ENCODE measurements at regions not wholly inside any gene's neighbourhood (a gene's known extent, or its start where the extent isn't known, plus 50 kb on each side); places are given as distances from the start of the nearest gene placed in this dataset.

- no peaks in the 10 kb centered on the region for H3K4me1 Mint-ChIP-seq
- no peak overlapping the region for H3K27ac Mint-ChIP-seq
- no peaks in the 10 kb centered on the region for H3K36me3 Mint-ChIP-seq
- DNase-seq (ENCODE audit: low spot score in 2 of 2, unreplicated experiment in 2 of 2) = no peak
- H3K9me3 Mint-ChIP-seq = peaks cover 3% of the 10 kb centered on the region
- no peak overlapping the region for H3K4me3 Mint-ChIP-seq
- TF ChIP-seq, protein P1, sequence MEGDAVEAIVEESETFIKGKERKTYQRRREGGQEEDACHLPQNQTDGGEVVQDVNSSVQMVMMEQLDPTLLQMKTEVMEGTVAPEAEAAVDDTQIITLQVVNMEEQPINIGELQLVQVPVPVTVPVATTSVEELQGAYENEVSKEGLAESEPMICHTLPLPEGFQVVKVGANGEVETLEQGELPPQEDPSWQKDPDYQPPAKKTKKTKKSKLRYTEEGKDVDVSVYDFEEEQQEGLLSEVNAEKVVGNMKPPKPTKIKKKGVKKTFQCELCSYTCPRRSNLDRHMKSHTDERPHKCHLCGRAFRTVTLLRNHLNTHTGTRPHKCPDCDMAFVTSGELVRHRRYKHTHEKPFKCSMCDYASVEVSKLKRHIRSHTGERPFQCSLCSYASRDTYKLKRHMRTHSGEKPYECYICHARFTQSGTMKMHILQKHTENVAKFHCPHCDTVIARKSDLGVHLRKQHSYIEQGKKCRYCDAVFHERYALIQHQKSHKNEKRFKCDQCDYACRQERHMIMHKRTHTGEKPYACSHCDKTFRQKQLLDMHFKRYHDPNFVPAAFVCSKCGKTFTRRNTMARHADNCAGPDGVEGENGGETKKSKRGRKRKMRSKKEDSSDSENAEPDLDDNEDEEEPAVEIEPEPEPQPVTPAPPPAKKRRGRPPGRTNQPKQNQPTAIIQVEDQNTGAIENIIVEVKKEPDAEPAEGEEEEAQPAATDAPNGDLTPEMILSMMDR (IDR thresholded peaks at IDR 0.05; ENCODE audit: unreplicated experiment) = no peak
- H3K27me3 Mint-ChIP-seq (ENCODE audit: low read depth) = no peaks in the 10 kb centered on the region
Measured at GRCh38 chr4:63814171-63814964, 594.9 kb downstream of the TECRL start.

DNA sequence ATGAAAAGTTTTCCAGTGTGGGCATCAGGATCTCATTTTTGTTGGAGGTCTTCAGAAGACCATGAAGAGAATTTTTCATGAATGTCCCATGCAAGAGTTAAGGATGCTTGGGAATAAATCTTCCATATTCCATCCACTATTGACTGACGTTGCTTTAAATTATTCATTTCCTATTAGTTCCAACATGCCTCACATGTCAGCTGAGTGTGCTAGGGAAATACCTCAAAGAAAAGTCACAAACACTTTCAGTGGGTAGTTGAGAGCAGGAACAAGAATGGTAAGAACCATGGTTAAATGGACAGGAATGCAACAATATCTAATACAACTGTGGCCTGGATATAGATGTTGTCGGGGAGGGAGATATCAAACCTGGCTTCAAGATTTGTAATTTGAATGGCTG is 610.1 kb downstream of the TECRL start:
- no peak overlapping the region for H3K4me3 Mint-ChIP-seq

DNA sequence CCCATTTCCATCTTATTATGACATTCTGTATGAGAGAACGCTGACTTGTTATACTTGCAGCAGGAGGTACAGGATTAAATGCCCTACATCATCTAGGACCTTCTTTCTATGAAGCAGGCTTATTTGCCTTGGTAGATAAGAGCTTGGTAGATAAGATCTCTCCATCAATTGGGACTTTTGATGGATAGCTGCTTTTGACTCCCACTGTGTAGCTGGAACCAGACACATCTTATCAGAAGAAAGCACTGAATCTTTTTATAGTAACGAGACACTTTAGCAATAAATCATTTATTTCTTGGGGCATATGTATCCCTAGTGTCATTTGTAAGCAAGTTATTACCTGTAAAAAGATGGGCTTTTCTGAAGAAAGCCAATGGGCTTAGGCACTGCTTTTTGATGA is 613.9 kb downstream of the TECRL start:
- peaks cover 12% of the 10 kb centered on the region for H3K4me1 Mint-ChIP-seq
- H3K36me3 Mint-ChIP-seq = no peaks in the 10 kb centered on the region
- TF ChIP-seq, protein P1 (IDR thresholded peaks at IDR 0.05; ENCODE audit: unreplicated experiment) = no peak
- H3K4me3 Mint-ChIP-seq = no peak overlapping the region
- DNase-seq (ENCODE audit: low spot score in 2 of 2, unreplicated experiment in 2 of 2) = no peak
- no peak overlapping the region for H3K27ac Mint-ChIP-seq
- no peaks in the 10 kb centered on the region for H3K27me3 Mint-ChIP-seq (ENCODE audit: low read depth)
- H3K9me3 Mint-ChIP-seq = no peaks in the 10 kb centered on the region

More for the DNA sequence above, 610.1 kb downstream of the TECRL start:
- H3K4me1 Mint-ChIP-seq = peaks cover 10% of the 10 kb centered on the region
- TF ChIP-seq, protein P1 (IDR thresholded peaks at IDR 0.05; ENCODE audit: unreplicated experiment) = no peak
- DNase-seq (ENCODE audit: low spot score in 2 of 2, unreplicated experiment in 2 of 2) = no peak
- H3K9me3 Mint-ChIP-seq = no peaks in the 10 kb centered on the region
- no peaks in the 10 kb centered on the region for H3K27me3 Mint-ChIP-seq (ENCODE audit: low read depth)
- H3K36me3 Mint-ChIP-seq = no peaks in the 10 kb centered on the region
- no peak overlapping the region for H3K27ac Mint-ChIP-seq

- Mint-ChIP-seq H3K27ac (no peak overlapping the region), H3K27me3 (ENCODE audit: low read depth) (no peaks in the 10 kb centered on the region), H3K36me3 (no peaks in the 10 kb centered on the region), H3K4me3 (no peak overlapping the region), H3K9me3 (no peaks in the 10 kb centered on the region), H3K4me1 (peaks cover 4% of the 10 kb centered on the region)
- DNase-seq (ENCODE audit: low spot score in 2 of 2, unreplicated experiment in 2 of 2) = no peak
- TF ChIP-seq, protein P1 (IDR thresholded peaks at IDR 0.05; ENCODE audit: unreplicated experiment) = no peak
Measured at GRCh38 chr4:63790377-63790776, 618.9 kb downstream of the TECRL start.

DNA sequence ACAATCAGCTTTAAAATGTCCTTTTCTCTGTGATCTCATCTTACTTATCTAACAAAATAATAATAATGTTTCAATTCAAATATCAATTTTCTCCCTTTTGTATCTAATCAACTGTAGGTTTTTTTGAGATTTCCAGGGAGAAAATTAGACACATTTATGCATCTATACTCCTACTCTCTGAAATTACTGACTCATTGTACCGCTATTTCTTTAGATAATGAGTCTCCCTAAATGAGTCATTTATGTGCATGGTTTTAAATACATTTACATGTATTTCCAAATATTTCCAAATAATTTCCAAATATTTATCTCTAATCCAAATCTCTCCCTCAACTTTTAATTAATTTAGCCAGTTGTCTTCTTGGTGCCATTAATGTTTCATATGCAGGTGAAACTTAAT is 621.0 kb downstream of the TECRL start:
- H3K4me3 Mint-ChIP-seq = no peak overlapping the region
- H3K36me3 Mint-ChIP-seq = no peaks in the 10 kb centered on the region
- TF ChIP-seq, protein P1 (IDR thresholded peaks at IDR 0.05; ENCODE audit: unreplicated experiment) = no peak
- H3K9me3 Mint-ChIP-seq = no peaks in the 10 kb centered on the region
- DNase-seq (ENCODE audit: low spot score in 2 of 2, unreplicated experiment in 2 of 2) = no peak
- no peak overlapping the region for H3K27ac Mint-ChIP-seq
- no peaks in the 10 kb centered on the region for H3K27me3 Mint-ChIP-seq (ENCODE audit: low read depth)
- H3K4me1 Mint-ChIP-seq = peaks cover 2% of the 10 kb centered on the region

Data from mesothelial cell of epicardium (in vitro differentiated cells).